ENCODE measurements at regions not wholly inside any gene's neighbourhood (a gene's known extent, or its start where the extent isn't known, plus 50 kb on each side); places are given as distances from the start of the nearest gene placed in this dataset.

DNA sequence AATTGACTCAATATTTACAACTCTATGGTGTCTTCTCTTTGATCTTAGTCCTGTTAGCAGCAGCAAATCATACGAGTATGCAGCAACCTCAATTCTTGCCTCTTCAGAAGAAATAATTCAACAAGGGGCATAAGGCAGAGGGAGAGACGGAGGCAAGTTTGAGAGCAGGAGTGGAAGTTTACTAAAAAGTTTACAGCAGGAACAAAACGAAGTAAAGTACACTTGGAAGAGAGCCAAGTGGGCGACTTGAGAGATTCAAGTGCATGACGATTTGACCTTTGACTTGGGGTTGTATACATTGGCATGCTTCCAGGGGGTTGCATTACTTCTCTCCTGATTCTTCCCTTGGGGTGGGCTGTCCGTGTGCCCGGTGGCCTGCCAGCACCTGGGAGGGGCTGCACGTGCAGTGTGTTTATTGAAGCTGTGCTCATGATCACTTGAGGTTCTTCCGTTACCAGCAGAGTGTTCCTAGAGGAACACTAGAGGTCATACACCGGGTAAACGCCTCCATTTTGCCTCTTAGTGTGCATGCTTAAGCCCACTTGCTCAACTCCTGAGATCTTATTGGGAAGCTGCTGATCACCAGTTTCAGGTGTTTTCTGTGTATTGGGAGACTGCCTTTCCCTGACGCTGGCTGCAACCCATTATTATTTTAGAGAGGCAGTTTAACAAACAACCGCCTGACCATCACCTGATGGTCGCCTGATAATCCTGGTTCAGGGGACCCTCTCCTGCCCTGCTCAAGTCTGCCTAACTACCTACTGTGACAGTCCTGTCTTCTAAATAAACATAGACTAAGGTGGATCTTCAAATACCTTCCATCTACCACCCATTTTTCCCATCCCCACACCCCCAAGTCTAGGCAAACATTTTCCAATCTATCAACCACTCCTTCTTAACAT is 172.4 kb upstream of the MYLIP start (continued):
- TF ChIP-seq HOXA7 (CRISPR knock-in tag; IDR thresholded peaks at IDR 0.05; ENCODE audit: borderline replicate concordance): no peak
- TF ChIP-seq, protein P1, sequence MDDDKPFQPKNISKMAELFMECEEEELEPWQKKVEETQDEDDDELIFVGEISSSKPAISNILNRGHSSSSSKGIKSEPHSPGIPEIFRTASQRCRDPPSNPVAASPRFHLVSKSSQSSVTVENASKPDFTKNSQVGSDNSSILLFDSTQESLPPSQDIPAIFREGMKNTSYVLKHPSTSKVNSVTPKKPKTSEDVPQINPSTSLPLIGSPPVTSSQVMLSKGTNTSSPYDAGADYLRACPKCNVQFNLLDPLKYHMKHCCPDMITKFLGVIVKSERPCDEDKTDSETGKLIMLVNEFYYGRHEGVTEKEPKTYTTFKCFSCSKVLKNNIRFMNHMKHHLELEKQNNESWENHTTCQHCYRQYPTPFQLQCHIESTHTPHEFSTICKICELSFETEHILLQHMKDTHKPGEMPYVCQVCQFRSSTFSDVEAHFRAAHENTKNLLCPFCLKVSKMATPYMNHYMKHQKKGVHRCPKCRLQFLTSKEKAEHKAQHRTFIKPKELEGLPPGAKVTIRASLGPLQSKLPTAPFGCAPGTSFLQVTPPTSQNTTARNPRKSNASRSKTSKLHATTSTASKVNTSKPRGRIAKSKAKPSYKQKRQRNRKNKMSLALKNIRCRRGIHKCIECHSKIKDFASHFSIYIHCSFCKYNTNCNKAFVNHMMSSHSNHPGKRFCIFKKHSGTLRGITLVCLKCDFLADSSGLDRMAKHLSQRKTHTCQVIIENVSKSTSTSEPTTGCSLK (tag by site-specific recombination; IDR thresholded peaks at IDR 0.05): no peak
- TF ChIP-seq PRDM10 (tag by site-specific recombination; IDR thresholded peaks at IDR 0.05): peak; percentile 58; the same call in 1 of the 2 replicates
- TF ChIP-seq ZNF433 (tag by site-specific recombination; IDR thresholded peaks at IDR 0.05; ENCODE audit: low read depth): no peak
- TF ChIP-seq ZFP37 (tag by site-specific recombination; IDR thresholded peaks at IDR 0.05): no peak
- no peak for TF ChIP-seq ZNF404 (tag by site-specific recombination; IDR thresholded peaks at IDR 0.05)
- TF ChIP-seq ZBTB6 (tag by site-specific recombination; IDR thresholded peaks at IDR 0.05): no peak
- no peak for TF ChIP-seq HOXC10 (CRISPR knock-in tag; IDR thresholded peaks at IDR 0.05)
- TF ChIP-seq ZNF138 (tag by site-specific recombination; IDR thresholded peaks at IDR 0.05; ENCODE audit: borderline replicate concordance): no peak
- TF ChIP-seq, protein P2, sequence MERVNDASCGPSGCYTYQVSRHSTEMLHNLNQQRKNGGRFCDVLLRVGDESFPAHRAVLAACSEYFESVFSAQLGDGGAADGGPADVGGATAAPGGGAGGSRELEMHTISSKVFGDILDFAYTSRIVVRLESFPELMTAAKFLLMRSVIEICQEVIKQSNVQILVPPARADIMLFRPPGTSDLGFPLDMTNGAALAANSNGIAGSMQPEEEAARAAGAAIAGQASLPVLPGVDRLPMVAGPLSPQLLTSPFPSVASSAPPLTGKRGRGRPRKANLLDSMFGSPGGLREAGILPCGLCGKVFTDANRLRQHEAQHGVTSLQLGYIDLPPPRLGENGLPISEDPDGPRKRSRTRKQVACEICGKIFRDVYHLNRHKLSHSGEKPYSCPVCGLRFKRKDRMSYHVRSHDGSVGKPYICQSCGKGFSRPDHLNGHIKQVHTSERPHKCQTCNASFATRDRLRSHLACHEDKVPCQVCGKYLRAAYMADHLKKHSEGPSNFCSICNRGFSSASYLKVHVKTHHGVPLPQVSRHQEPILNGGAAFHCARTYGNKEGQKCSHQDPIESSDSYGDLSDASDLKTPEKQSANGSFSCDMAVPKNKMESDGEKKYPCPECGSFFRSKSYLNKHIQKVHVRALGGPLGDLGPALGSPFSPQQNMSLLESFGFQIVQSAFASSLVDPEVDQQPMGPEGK (tag by site-specific recombination; IDR thresholded peaks at IDR 0.05): peak; percentile 92
- TF ChIP-seq ZNF223 (tag by site-specific recombination; IDR thresholded peaks at IDR 0.05): no peak
- TF ChIP-seq ZSCAN30 (tag by site-specific recombination; IDR thresholded peaks at IDR 0.05): peak; percentile 94
- peak; percentile 41; the same call in 1 of the 2 replicates for TF ChIP-seq ZNF394 (tag by site-specific recombination; IDR thresholded peaks at IDR 0.05; ENCODE audit: borderline replicate concordance)
- no peak for TF ChIP-seq ZFP3 (tag by site-specific recombination; IDR thresholded peaks at IDR 0.05; ENCODE audit: low read depth)
- no peak for TF ChIP-seq ZNF133 (tag by site-specific recombination; IDR thresholded peaks at IDR 0.05)
- TF ChIP-seq HIC1 (tag by site-specific recombination; IDR thresholded peaks at IDR 0.05): no peak
- peak; percentile 73 for TF ChIP-seq KLF9 (tag by site-specific recombination; IDR thresholded peaks at IDR 0.05; ENCODE audit: low read depth)
- TF ChIP-seq ZNF777 (tag by site-specific recombination; IDR thresholded peaks at IDR 0.05; ENCODE audit: borderline replicate concordance): no peak
- TF ChIP-seq ZNF558 (tag by site-specific recombination; IDR thresholded peaks at IDR 0.05): peak; percentile 67; the same call in 1 of the 2 replicates
- TF ChIP-seq ZNF132 (tag by site-specific recombination; IDR thresholded peaks at IDR 0.05; ENCODE audit: borderline replicate concordance): no peak
- TF ChIP-seq FEZF1 (tag by site-specific recombination; IDR thresholded peaks at IDR 0.05): peak; percentile 94
- peak; percentile 80 for TF ChIP-seq ZNF335 (tag by site-specific recombination; conservative IDR thresholded peaks at IDR 0.05)
- no peak for TF ChIP-seq ZNF311 (tag by site-specific recombination; IDR thresholded peaks at IDR 0.05; ENCODE audit: borderline replicate concordance)
- TF ChIP-seq ZNF555 (tag by site-specific recombination; conservative IDR thresholded peaks at IDR 0.05): no peak
- TF ChIP-seq SETDB1 (IDR thresholded peaks at IDR 0.05; ENCODE audit: insufficient read length, low read length): no peak
- no peak for TF ChIP-seq ZNF654 (tag by site-specific recombination; IDR thresholded peaks at IDR 0.05; ENCODE audit: low read depth)
- TF ChIP-seq ZNF501 (tag by site-specific recombination; IDR thresholded peaks at IDR 0.05): peak; percentile 54; the same call in 1 of the 2 replicates
- TF ChIP-seq ZBTB8A (tag by site-specific recombination; IDR thresholded peaks at IDR 0.05): peak; percentile 87
